ENCODE measurements at regions not wholly inside any gene's neighbourhood (a gene's known extent, or its start where the extent isn't known, plus 50 kb on each side); places are given as distances from the start of the nearest gene placed in this dataset.

DNA sequence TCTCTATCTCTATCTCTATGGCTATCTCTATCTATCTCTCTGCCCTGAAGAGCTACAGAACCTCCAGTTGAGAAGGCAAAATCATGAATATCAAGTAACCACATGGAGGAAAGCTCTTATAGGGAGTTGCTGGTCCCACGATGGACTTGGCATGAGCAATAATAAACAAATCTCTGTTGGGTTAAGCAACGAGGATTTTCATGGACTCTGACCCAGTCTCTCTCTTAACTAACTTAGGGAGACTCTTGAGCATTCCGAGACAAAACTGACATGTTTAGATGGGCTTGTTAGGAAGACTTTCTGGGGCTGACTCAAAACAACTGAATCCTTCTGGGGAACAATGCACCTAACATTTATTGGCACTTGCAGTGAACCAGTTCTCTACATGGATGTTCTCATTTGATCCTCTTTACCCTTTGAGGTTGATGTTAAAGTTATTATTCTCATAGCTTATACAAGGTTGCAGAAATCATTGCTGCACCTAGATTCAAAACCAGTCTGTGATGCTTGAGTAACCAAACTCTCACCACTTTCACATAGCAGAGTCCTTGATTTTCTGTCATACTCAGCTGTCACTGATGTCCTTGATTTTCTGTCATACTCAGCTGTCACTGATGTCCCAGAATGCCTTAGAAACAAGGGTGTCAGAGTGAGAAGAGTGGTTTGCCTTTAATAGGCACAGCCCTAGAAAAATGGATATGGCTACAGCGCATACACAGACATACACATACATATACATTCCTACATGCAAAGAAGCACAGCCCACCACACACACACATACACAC lies 354.6 kb upstream of the MAF start:
- no peaks in the 10 kb centered on the region for H3K9me3 Mint-ChIP-seq
- Histone ChIP-seq H2AK5ac (ENCODE audit: insufficient read length, low read length) (no peak overlapping the region), H3K27me3 (ENCODE audit: insufficient read depth, low read length) (no peaks in the 10 kb centered on the region), H2BK12ac (ENCODE audit: insufficient read length, low read depth, low read length) (no peak overlapping the region), H3K79me2 (ENCODE audit: insufficient read depth, low read length) (no peaks in the 10 kb centered on the region), H2BK5ac (ENCODE audit: insufficient read length, low read length) (no peak overlapping the region), H3K23me2 (ENCODE audit: insufficient read length, low read depth, low read length, poor library complexity, severe bottlenecking) (no peaks in the 10 kb centered on the region), H3T11ph (ENCODE audit: low read length) (no peak overlapping the region), H2AFZ (ENCODE audit: low read length) (no peak overlapping the region), H3K4me2 (ENCODE audit: insufficient read depth, insufficient read length, low read length) (no peak overlapping the region), H4K8ac (replicated peaks; ENCODE audit: insufficient read length, low read depth, low read length) (no peak overlapping the region), H2BK15ac (ENCODE audit: low read depth, low read length) (no peak overlapping the region), H4K91ac (ENCODE audit: insufficient read length, low read depth, low read length) (no peak overlapping the region), H3K9me3 (ENCODE audit: control insufficient read depth, low read depth, low read length) (no peaks in the 10 kb centered on the region), H3K79me1 (ENCODE audit: insufficient read depth, low read depth, low read length, poor library complexity, severe bottlenecking) (no peaks in the 10 kb centered on the region), H2BK20ac (ENCODE audit: low read depth, low read length, poor library complexity, severe bottlenecking) (no peak overlapping the region), H3K9ac (ENCODE audit: extremely low read depth, insufficient read length, low read length) (no peak overlapping the region), H3K23ac (ENCODE audit: insufficient read length, low read depth, low read length) (no peak overlapping the region), H2BK120ac (ENCODE audit: low read depth, low read length, poor library complexity, severe bottlenecking) (no peak overlapping the region), H3K27ac (ENCODE audit: insufficient read length, low read depth, low read length) (no peak overlapping the region), H4K20me1 (ENCODE audit: control insufficient read depth, insufficient read depth, insufficient read length) (no peaks in the 10 kb centered on the region), H3K4ac (ENCODE audit: low read depth, low read length) (no peak overlapping the region), H3K4me1 (ENCODE audit: insufficient read depth, low read length) (no peaks in the 10 kb centered on the region), H4K5ac (ENCODE audit: insufficient read length, low read depth, low read length) (no peak overlapping the region), H3K14ac (ENCODE audit: insufficient read depth, low read length) (no peak overlapping the region), H3K56ac (ENCODE audit: insufficient read length, low read depth, low read length) (no peak overlapping the region), H3K18ac (ENCODE audit: insufficient read length, low read depth, low read length) (no peak overlapping the region)
- no peaks in the 10 kb centered on the region for H3K27me3 Mint-ChIP-seq (ENCODE audit: low read depth)
- no peaks in the 10 kb centered on the region for H3K36me3 Mint-ChIP-seq (ENCODE audit: insufficient read depth in 1 of 3, low read depth in 3 of 3)
- no peaks in the 10 kb centered on the region; a peak in 1 of 4 replicates for H3K4me1 Mint-ChIP-seq
- TF ChIP-seq, protein P1, sequence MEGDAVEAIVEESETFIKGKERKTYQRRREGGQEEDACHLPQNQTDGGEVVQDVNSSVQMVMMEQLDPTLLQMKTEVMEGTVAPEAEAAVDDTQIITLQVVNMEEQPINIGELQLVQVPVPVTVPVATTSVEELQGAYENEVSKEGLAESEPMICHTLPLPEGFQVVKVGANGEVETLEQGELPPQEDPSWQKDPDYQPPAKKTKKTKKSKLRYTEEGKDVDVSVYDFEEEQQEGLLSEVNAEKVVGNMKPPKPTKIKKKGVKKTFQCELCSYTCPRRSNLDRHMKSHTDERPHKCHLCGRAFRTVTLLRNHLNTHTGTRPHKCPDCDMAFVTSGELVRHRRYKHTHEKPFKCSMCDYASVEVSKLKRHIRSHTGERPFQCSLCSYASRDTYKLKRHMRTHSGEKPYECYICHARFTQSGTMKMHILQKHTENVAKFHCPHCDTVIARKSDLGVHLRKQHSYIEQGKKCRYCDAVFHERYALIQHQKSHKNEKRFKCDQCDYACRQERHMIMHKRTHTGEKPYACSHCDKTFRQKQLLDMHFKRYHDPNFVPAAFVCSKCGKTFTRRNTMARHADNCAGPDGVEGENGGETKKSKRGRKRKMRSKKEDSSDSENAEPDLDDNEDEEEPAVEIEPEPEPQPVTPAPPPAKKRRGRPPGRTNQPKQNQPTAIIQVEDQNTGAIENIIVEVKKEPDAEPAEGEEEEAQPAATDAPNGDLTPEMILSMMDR (conservative IDR thresholded peaks at IDR 0.05): no peak
- DNase-seq: no peak
- no peak overlapping the region for H3K4me3 Mint-ChIP-seq
- no peak overlapping the region for H3K27ac Mint-ChIP-seq
- no CpG with 5 or more reads among the region's 4 CpGs for WGBS (ENCODE audit: extremely low coverage, insufficient read length, low lambda C conversion rate)

Data from H9 (cell line).